D721Med (cell line): ENCODE measurements at regions not wholly inside any gene's neighbourhood (a gene's known extent, or its start where the extent isn't known, plus 50 kb on each side); places are given as distances from the start of the nearest gene placed in this dataset.

Experiments
- DNase-seq: peaks from one replicate; pipeline ENCODE4 v3.0.0; 2011; ENCODE audit warnings: low spot score; ENCODE audit not compliant: insufficient read length
- FAIRE-seq: peaks from 2 replicates; lab custom pipeline; 2011; peaks lifted over from hg19 to GRCh38; lab: Jason Lieb, UNC
- TF ChIP-seq, protein P1 (sequence below): IDR thresholded peaks from 2 replicates; pipeline ENCODE4 v1.5.1; 2012; ENCODE audit warnings: mild to moderate bottlenecking, control low read depth; ENCODE audit not compliant: insufficient read depth; ENCODE audit errors: missing control alignments

DNA sequence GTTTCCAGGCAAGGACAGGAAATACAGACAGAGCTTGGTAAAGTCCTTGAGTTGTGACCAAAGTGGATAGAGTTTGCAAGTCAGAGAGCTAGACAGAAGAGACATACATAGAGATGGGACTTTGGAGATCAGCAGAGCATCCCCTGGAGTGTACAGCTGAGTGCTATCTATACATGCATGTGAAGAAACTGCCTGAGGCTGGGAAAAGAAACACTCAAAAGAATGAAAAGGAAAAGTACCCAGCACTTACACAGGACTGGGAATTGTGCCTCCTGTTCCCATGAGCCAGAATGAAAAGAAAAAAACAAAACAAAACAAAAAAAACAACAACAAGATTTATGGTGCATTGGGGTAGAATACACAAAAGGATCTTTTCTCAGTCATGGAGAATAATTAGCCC lies 606.4 kb downstream of the ZNF608 start:
- TF ChIP-seq, protein P1, sequence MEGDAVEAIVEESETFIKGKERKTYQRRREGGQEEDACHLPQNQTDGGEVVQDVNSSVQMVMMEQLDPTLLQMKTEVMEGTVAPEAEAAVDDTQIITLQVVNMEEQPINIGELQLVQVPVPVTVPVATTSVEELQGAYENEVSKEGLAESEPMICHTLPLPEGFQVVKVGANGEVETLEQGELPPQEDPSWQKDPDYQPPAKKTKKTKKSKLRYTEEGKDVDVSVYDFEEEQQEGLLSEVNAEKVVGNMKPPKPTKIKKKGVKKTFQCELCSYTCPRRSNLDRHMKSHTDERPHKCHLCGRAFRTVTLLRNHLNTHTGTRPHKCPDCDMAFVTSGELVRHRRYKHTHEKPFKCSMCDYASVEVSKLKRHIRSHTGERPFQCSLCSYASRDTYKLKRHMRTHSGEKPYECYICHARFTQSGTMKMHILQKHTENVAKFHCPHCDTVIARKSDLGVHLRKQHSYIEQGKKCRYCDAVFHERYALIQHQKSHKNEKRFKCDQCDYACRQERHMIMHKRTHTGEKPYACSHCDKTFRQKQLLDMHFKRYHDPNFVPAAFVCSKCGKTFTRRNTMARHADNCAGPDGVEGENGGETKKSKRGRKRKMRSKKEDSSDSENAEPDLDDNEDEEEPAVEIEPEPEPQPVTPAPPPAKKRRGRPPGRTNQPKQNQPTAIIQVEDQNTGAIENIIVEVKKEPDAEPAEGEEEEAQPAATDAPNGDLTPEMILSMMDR, result no peak
- FAIRE-seq, result no peak
- DNase-seq, result no peak

DNA sequence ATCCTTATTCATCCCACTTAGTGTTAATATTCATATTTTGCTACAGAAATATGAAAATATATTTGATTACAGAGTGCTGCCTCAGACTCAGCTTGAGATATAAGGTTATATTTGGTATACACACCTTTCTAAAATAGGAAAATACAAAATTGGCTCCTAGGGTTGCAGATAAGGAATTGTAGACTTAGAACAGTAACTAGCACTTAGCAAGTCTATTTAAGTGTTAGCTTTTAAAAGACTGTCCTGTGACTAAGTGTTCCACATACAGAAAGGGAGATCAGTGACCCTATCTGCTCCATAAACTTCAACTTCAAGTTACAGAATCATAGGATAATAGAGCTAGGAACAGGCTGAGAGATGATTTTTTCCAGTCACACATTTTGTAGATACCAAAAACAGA lies 607.0 kb downstream of the ZNF608 start:
- DNase-seq, result no peak
- FAIRE-seq, result no peak
- TF ChIP-seq, protein P1, result no peak

DNA sequence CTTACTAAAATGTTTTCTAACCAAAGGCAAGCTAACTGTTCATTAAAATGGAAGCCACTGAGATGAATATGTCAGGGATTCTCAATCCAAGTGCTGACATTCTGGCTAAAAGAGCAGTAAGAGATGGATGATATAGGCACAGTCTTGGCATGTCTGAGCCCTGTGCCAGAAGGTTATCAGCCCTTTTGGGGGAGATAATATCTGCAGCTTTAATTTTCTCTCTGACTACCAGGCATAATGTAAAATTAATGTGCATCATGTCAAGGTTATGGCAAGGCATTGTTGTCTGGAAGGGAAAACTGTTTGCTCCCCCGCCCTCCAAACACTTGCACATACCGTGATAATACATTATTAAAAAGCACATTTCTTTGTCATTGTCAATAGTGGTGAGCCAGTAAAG lies 609.8 kb downstream of the ZNF608 start:
- TF ChIP-seq, protein P1, result no peak
- FAIRE-seq (peak; percentile 41), DNase-seq (no peak)

DNA sequence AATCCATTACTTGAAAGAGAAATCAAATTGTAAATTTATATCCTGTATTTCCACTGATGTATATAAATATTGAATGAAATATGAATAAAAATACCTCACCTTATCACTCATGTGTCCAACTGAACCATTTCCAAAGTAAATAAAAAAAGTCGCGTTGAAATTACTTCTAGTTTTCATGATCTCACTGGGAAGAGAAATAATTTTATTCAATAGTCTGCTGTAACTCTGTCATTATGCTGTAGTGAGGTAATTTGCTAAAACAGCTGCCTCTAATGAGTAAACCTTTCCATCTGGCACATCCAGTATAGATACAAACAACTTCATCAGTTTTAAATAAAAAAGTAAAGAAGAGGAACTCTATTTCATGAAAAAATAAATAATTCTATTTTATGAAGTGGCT lies 611.5 kb downstream of the ZNF608 start:
- TF ChIP-seq, protein P1, result no peak
- no peak for FAIRE-seq
- no peak for DNase-seq

DNA sequence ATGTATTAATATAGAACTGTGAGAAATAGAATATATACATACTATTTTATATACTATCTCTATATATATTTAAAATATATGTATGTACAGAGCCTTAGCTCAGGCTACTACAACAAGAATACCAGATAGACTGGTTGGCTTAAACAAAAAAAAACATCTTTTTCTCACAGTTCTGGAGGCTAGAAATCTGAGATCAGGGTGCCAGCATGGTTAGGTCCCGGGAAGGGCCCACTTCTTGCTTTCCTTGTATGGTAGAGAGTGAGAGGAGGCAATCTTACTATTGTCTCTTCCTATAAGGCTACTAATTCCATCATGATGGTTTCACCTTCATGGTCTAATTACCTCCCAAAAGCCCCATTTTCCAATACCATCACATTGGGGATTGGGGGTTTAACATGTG lies 613.0 kb downstream of the ZNF608 start:
- no peak for DNase-seq
- TF ChIP-seq, protein P1, result no peak
- FAIRE-seq, result no peak

DNA sequence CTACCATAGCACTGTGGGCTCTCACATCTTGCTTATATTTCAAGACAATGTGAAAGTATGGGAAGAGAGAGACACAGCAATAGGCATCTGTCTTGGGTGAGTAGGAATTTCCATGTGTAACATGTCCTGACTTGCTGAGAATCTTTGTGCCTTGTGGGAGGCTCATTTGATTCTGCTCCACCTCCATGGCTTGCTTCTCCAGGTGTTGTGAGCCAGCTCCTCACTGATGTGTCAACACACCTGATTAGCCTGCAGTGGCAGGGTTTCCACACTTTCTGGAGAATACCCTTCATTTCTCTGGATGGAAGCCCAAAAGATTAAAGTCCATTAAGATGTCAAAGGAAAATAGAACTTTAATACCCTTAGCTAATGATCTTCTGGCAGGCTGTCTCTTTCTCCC lies 613.6 kb downstream of the ZNF608 start:
- TF ChIP-seq, protein P1, result no peak
- FAIRE-seq, result no peak

DNA sequence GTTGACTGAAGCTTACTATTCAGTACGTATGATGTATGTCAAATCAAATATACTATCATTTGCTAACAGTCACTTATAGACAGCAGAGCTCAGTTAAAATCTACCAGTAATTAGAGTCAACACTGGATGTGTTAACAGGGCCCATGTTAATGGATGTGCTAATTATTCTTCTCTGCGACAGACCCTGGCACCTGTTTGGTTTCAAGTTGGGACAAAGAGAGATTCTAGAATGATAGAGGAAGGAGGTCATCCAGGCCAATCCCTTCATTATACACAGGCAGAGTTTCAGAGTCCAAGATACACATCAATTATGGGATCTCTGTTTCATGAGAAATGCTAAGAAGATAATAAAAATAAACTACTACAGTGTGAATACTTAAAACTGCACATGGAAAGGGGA lies 615.0 kb downstream of the ZNF608 start:
- FAIRE-seq, result no peak
- DNase-seq, result no peak
- TF ChIP-seq, protein P1, result no peak

More for the DNA sequence above, 613.6 kb downstream of the ZNF608 start:
- DNase-seq, result no peak
